T1000 (cell line): ENCODE measurements at regions not wholly inside any gene's neighbourhood (a gene's known extent, or its start where the extent isn't known, plus 50 kb on each side); places are given as distances from the start of the nearest gene placed in this dataset.
"Not testable (repeated sequence)": the region's sequence is repeated elsewhere in the genome, so short reads cannot be mapped to it uniquely, and the experiment has no call there.

Experiments used
- DNase-seq: peaks from one replicate; lab custom pipeline; 2025; ENCODE audit warnings: mixed read lengths; lab: John Stamatoyannopoulos, UW

DNA sequence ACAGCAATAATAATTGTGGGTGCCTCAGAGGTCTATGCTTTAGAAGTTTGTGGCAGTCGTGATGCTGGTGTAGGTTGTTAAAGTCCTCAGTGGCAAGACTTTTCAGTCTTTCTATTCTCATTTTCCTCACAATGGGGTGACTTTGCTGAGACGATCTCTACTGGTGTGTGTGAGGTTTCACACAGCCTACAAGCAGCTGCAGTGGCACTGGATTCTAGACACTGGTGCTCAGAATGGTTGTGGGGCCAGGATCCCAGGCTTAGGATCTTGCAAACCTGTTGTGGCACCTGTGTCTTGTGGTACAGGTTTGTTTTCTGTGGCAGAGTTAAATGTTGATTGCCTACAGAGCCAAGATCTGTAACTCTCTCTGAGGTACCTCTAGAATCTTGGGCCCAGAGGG, 581.2 kb downstream of the PTPRC start:
- DNase-seq, result no peak

- no peak for DNase-seq
These were observed 582.7 kb downstream of the PTPRC start for GRCh38 chr1:199221371-199222150.

DNA sequence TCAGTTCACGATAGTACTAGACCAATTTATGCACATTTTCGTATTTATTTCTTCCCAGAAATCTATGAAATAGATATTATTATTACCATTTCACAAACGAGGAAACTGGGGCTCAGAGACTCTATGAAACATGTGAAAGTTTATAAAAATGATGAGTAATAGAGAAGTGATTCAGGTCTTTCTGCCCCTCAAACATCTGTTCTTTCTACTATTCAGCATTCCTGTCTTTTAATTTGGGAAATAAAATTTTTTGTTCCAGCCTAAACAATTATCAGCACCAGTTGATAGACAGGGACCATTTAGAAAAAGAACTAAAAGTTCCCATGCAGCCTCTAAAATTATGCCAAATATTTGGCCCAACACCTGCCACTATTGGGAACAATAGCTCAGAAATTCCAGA, 585.1 kb downstream of the PTPRC start:
- DNase-seq, result no peak

- no peak for DNase-seq
These were observed 587.3 kb downstream of the PTPRC start for GRCh38 chr1:199226163-199226562.

- no peak for DNase-seq
These were observed 603.3 kb downstream of the PTPRC start for GRCh38 chr1:199242147-199242546.

- DNase-seq, result no peak
These were observed 603.8 kb downstream of the PTPRC start for GRCh38 chr1:199242601-199243000.

DNA sequence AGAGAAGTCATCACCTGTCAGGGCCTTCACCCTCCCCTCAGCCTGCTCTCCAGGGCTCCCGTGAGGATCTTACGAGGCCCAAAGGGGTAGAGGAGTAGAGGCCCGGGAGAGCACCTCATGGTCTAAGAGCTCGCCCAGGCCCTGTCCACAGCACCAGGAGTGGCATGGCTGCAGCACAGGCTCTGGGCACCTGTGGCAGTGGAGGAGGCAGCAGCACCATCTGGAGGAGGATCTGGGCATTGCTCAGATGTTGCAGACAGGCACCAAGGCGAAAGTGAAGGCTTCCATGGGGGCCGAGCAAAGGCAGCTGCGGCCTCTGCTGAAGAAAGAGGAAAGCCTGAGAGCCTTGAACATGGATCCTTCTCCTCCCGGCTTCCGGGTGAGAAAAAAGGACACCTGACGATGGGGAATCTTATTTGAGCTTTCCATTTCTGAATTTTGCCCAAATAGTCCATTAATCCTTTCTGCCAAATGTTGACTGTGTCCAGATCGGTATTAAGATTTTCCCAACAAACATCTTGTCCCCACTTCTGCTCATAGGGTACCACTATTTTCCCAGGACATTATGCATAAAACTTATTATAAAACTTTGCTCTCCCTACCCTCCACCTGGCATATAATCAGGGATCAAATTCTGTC, 604.7 kb downstream of the PTPRC start:
- DNase-seq, result no peak

GRCh38 chr1:199245946-199246345, 607.1 kb downstream of the PTPRC start:
- no peak for DNase-seq

DNA sequence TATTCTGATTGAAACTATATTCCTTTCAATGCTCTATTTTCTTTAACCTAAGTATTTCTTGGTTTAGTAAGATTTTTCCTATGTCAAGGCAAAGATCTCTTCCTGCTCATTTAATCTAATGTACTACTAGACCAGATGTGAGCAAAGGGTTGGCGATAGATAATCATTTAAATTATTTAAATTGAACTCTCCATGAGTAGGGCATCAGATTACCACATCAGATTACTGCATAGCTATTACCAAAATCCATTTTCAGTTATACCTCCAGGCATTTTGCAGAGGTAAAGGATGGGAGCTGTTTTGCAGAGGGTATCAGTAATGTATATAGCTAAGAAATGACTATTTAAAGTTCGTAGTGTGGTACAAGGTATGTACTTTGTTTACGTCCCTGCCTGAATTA, 607.9 kb downstream of the PTPRC start:
- no peak for DNase-seq

DNA sequence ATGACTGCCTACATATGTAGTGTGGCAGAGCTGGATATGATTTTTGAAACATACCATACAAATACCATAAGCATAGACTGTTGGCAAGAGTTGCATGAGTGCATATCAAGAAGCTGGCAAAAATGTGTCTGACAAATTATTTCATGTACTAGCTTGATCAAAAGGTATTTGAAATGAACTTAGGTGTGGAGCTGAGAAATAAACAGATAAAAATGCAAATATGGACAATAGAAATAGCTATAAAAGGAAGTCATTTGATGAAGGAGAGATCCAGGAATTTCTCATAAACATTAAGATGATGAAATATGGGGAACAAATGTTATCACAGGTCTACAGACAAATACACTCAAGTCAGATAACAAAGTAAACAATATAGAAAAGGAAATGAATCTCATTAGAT, 609.1 kb downstream of the PTPRC start:
- no peak for DNase-seq

GRCh38 chr1:199254040-199254439, 615.2 kb downstream of the PTPRC start:
- DNase-seq, result not testable (repeated sequence)

DNA sequence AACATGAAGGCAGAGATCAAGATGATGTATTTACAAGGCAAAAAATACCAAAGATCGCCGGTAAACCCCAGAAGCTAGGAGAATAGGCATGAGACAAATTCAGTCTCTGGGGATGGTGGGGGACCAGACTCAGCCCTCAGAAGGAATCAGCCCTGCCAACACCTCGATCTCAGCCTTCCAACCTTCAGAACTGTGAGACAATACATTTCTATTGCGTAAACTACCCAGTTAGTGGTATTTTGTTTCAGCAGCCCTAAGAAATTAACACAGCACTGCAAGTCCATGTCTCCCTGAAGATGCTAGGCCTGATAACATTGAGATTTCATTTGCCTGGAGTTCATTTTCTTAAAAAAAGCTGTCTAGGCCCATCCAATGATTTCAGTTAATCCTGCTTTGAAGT, 622.5 kb downstream of the PTPRC start:
- DNase-seq, result no peak

DNA sequence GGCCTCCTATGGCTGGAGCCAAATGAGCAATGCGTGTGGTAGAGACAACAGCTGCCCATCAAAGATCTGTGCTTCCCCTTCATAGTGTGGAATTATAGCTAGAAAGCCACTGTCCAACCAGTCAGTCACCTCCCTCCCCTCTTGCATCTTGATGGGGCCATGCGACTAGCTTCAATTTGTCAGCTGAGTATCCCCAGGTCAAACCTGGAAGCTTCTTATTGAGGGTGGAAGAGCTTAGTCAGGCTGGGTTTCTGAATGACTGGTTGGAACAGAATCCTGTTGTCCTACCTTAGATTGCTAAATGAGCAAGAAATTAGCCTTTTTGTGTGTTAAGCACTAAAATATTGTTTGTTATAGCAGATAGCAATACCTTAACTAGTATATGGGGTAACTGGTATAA, 625.4 kb downstream of the PTPRC start:
- DNase-seq, result no peak

GRCh38 chr1:199264911-199265310, 626.1 kb downstream of the PTPRC start:
- no peak for DNase-seq

DNA sequence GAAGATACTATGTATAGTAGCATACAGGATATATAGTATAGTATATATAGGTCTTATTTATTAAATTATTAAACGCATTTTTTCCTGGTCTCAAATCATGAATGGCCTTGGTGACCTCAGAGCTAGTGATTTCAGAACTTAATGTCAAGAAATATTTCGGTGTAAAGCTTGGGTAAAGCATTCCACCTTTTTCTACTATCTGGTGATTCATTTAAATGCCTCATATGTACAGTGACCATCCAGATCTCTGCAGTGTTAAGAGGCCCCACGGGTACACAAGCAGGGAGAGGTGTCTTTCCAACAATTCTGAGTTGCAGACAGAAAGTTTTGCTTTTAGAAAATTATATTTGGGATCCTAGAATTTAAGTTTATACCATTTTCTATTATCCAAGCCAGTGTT, 626.5 kb downstream of the PTPRC start:
- DNase-seq, result no peak

DNA sequence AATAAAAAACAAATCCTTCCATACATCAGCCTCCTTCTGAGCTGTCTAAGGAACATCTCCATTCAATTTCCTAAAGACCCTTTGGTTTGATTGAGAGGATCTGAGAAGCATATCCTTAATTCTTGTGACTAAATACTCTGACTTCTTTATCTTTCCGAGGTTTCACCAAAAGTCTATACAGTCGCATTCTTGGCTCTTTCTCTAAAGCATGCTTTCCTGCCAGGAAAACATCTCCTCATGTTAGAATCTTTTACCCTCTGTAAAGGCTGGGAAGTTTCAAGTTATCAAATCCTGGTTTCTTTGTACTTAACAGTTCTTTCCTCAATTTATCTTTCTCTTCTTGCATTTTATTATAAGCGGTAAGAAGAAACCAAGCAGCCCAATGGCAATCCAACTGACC, 630.4 kb downstream of the PTPRC start:
- DNase-seq, result no peak

DNA sequence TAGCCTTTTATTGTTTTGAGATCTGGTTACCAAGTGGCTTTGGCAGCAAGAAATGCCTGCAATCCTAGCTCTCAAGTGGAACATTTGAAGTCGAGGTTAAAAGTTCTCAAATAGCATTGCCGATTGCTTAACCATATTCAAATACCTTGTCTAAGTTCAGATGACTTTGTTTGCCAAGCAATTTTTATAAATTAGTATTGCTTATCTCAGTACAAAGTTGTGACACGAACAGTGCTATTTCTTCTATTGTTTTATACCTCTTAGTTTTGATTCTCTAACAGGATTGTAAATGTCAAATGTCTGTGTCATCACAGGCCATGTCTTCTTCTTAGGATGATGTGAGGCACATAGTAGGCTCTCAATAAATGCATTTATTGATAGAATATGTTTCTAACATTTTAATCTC, 633.3 kb downstream of the PTPRC start:
- DNase-seq, result no peak

- peak; percentile 73 for DNase-seq
These were observed 633.8 kb downstream of the PTPRC start for GRCh38 chr1:199272628-199273086.

GRCh38 chr1:199273837-199274379, 635.1 kb downstream of the PTPRC start:
- no peak for DNase-seq

- DNase-seq, result no peak
These were observed 640.2 kb downstream of the PTPRC start for GRCh38 chr1:199279067-199279466.

DNA sequence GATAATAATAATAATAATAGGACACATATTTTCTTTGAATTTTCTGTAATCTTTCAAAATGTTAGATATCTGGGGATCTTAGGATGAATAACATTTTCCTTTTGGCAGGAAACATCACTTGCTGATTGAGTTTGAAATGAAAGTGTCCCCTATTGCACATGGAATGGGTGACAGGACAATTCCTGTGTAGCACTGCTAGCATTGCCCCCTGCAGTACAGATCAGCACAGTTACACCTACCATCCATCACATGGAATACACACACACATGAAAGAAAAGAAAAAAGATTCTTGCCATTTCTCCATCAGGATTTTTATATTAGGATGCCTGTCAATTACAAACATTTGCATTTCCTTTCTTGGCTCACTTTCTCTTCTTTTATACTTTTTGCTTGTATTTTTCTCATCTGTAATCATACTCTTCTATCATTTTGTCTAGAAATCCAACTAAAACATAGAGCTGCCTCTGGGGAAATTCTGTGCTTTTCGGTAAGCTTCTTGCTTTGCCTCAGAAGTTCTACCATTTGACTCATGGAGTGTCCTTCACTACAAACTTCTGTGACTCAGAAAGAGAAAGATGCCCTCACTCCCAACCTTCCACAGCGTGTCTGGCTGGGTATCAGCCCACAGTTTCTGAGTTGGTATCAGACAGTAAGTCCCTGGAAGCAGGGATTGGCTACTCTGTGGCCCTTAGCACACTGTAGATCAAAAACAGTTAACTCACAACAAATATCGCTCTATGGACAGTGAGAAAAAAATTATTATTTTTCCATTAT, 641.2 kb downstream of the PTPRC start:
- no peak for DNase-seq

DNA sequence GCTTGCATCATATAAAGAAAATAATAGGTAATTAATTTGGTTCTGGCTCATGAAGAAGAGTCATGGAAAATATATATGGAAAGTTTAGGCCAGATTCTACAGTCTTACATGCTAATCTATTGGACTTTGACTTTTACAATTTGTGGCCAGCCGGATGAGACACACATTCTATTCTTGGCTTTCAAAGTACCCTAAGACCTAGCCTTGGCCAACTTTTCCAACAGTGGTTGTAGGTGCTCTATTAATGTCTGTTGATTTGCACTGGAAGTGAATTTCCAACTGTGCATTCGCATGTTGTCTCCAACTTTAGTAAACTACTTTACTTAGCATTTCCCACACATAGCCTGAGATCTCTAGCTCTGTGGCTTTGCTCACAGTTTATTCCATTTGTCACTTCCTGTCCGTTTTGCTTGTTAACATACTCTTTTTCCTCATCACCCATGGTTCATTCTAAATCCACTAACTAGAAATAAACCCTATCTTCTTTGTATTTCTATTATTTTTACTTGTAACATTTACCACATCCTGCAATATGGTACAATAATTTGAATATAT, 644.0 kb downstream of the PTPRC start:
- DNase-seq, result no peak
